HG03469 (cell line): ENCODE measurements at regions not wholly inside any gene's neighbourhood (a gene's known extent, or its start where the extent isn't known, plus 50 kb on each side); places are given as distances from the start of the nearest gene placed in this dataset.
"Not testable (repeated sequence)": the region's sequence is repeated elsewhere in the genome, so short reads cannot be mapped to it uniquely, and the experiment has no call there.

ENCODE experiments used
- ATAC-seq: cut with Tn5 transposase; IDR thresholded peaks from one replicate; pipeline ENCODE4 v1.9.1; 2021; ENCODE audit warnings: mild to moderate bottlenecking, moderate library complexity, moderate number of reproducible peaks; ENCODE audit not compliant: unreplicated experiment

GRCh38 chr18:42306594-42306980 is 351.6 kb downstream of the PIK3C3 start:
- ATAC-seq: no peak

- ATAC-seq: no peak
Measured at GRCh38 chr18:42310956-42311355, 355.9 kb downstream of the PIK3C3 start.

GRCh38 chr18:42326752-42327151 is 371.7 kb downstream of the PIK3C3 start:
- no peak for ATAC-seq

- no peak for ATAC-seq
Measured at GRCh38 chr18:42328931-42329330, 373.9 kb downstream of the PIK3C3 start.

GRCh38 chr18:42330296-42330695 is 375.3 kb downstream of the PIK3C3 start:
- ATAC-seq: no peak

GRCh38 chr18:42333558-42333957 is 378.5 kb downstream of the PIK3C3 start:
- no peak for ATAC-seq

GRCh38 chr18:42334931-42335330 is 379.9 kb downstream of the PIK3C3 start:
- ATAC-seq: no peak

- ATAC-seq: no peak
Measured at GRCh38 chr18:42336139-42336538, 381.1 kb downstream of the PIK3C3 start.

- not testable (repeated sequence) for ATAC-seq
Measured at GRCh38 chr18:42337337-42337736, 382.3 kb downstream of the PIK3C3 start.

GRCh38 chr18:42338683-42339082 is 383.6 kb downstream of the PIK3C3 start:
- no peak for ATAC-seq

- ATAC-seq: no peak
Measured at GRCh38 chr18:42339372-42339771, 384.3 kb downstream of the PIK3C3 start.

- no peak for ATAC-seq
Measured at GRCh38 chr18:42340423-42341009, 385.5 kb downstream of the PIK3C3 start.

- ATAC-seq: no peak
Measured at GRCh38 chr18:42341423-42341822, 386.4 kb downstream of the PIK3C3 start.

- ATAC-seq: no peak
Measured at GRCh38 chr18:42348722-42349121, 393.7 kb downstream of the PIK3C3 start.

GRCh38 chr18:42351455-42351854 is 396.4 kb downstream of the PIK3C3 start:
- no peak for ATAC-seq

- ATAC-seq: no peak
Measured at GRCh38 chr18:42360716-42361115, 405.7 kb downstream of the PIK3C3 start.

- no peak for ATAC-seq
Measured at GRCh38 chr18:42363446-42364441, 408.7 kb downstream of the PIK3C3 start.

- no peak for ATAC-seq
Measured at GRCh38 chr18:42364766-42365165, 409.7 kb downstream of the PIK3C3 start.

GRCh38 chr18:42365591-42365990 is 410.6 kb downstream of the PIK3C3 start:
- no peak for ATAC-seq

- no peak for ATAC-seq
Measured at GRCh38 chr18:42373584-42373983, 418.6 kb downstream of the PIK3C3 start.

GRCh38 chr18:42374961-42375360 is 419.9 kb downstream of the PIK3C3 start:
- no peak for ATAC-seq

GRCh38 chr18:42378854-42379253 is 423.8 kb downstream of the PIK3C3 start:
- not testable (repeated sequence) for ATAC-seq
